SU-DHL-6 (cell line): ENCODE measurements at regions not wholly inside any gene's neighbourhood (a gene's known extent, or its start where the extent isn't known, plus 50 kb on each side); places are given as distances from the start of the nearest gene placed in this dataset.

Source experiments
- H2AFZ ChIP-seq: fragments of 200-600 bp; sonication (generic); 2 replicates; pipeline ENCODE4 v1.6.1; 2014; ENCODE audit warnings: low read depth, mild to moderate bottlenecking, moderate library complexity, mixed read lengths, antibody characterized with exemption, low read length; ENCODE audit not compliant: severe bottlenecking
- H3F3A ChIP-seq: fragments of 200-600 bp; shearing (Covaris generic); 2 replicates; pipeline ENCODE4 v1.6.0; 2016; ENCODE audit warnings: antibody characterized with exemption, mild to moderate bottlenecking; ENCODE audit not compliant: insufficient read depth
- H3K27ac ChIP-seq: fragments of 200-600 bp; sonication (generic); 2 replicates; pipeline ENCODE4 v1.5.1; 2016; ENCODE audit warnings: low read depth, mild to moderate bottlenecking, low read length, moderate library complexity, mixed read lengths
- H3K27me3 ChIP-seq: fragments of 200-600 bp; sonication (generic), shearing (Covaris generic); 2 replicates; pipeline ENCODE4 v1.6.0; 2014; ENCODE audit warnings: mild to moderate bottlenecking, low read length
- H3K36me3 ChIP-seq: fragments of 200-600 bp; sonication (generic); 2 replicates; pipeline ENCODE4 v1.6.1; 2014; ENCODE audit warnings: mild to moderate bottlenecking, low read length, mixed read lengths
- H3K4me2 ChIP-seq: fragments of 300-600, 200-600 bp; shearing (Covaris generic), sonication (generic); 2 replicates; pipeline ENCODE4 v1.6.0; 2014; ENCODE audit warnings: low read length, low read depth, mild to moderate bottlenecking; ENCODE audit not compliant: poor library complexity, severe bottlenecking
- H3K4me3 ChIP-seq: fragments of 200-600 bp; sonication (generic); 2 replicates; pipeline ENCODE4 v1.5.1; 2014; ENCODE audit warnings: antibody characterized with exemption, low read length, mild to moderate bottlenecking, mixed read lengths; ENCODE audit not compliant: insufficient read depth, poor library complexity, severe bottlenecking
- H3K79me2 ChIP-seq: fragments of 200-600 bp; sonication (generic); 2 replicates; pipeline ENCODE4 v1.6.1; 2014; ENCODE audit warnings: mild to moderate bottlenecking, low read length, moderate library complexity; ENCODE audit not compliant: insufficient read depth
- H3K9ac ChIP-seq: fragments of 200-600 bp; sonication (generic); 2 replicates; pipeline ENCODE4 v1.7.0; 2014; ENCODE audit warnings: mild to moderate bottlenecking, low read length
- H3K9me2 ChIP-seq: fragments of 200-600 bp; sonication (generic); replicated peaks from 2 replicates; pipeline ENCODE4 v1.6.1; 2014; ENCODE audit warnings: low read length; ENCODE audit not compliant: insufficient read depth
- H3K9me3 ChIP-seq: fragments of 200-600 bp; sonication (generic); 2 replicates; pipeline ENCODE4 v1.6.1; 2014; ENCODE audit warnings: low read length, mixed read lengths; ENCODE audit not compliant: insufficient read depth
- H4K20me1 ChIP-seq: fragments of 200-600 bp; sonication (generic); 2 replicates; pipeline ENCODE4 v1.6.1; 2014; ENCODE audit warnings: low read depth, mild to moderate bottlenecking, antibody characterized with exemption, low read length, moderate library complexity, mixed read lengths
- EZH2phosphoT487 ChIP-seq: fragments of 200-600 bp; sonication (generic), shearing (Covaris generic); conservative IDR thresholded peaks from 2 replicates; pipeline ENCODE4 v1.6.1; 2018; ENCODE audit warnings: mild to moderate bottlenecking, antibody characterized with exemption, low read length, moderate library complexity, mixed read lengths
- TF ChIP-seq, protein P1 (sequence below): fragments of 200-600 bp; sonication (generic); IDR thresholded peaks from one replicate; pipeline ENCODE4 v1.5.1; 2017; ENCODE audit warnings: antibody characterized with exemption, mild to moderate bottlenecking, low read length, moderate library complexity; ENCODE audit not compliant: insufficient read depth, poor library complexity, severe bottlenecking

DNA sequence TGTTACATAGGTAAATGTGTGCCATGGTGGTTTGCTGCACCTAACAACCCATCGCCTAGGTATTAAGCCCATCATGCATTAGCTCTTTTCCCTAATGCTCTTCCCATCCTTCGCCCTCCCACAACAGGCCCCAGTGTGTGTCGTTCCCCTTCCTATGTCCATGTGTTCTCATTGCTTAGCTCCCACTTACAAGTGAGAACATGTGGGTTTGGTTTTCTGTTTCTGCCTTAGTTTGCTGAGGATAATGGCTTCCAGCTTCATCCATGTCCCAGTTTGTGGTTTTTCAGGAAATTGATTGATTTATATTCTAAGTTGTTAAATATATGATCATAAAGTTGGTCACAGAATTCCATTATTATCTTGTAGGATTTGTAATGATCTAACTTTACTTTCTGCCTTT lies 85.3 kb upstream of the CAST start:
- H3K4me2 ChIP-seq: no peak overlapping the region
- H3K9me2 ChIP-seq: no peaks in the 10 kb centered on the region
- no peak overlapping the region for H3K27ac ChIP-seq
- no peaks in the 10 kb centered on the region for H3K36me3 ChIP-seq
- H3K9me3 ChIP-seq: no peaks in the 10 kb centered on the region
- no peaks in the 10 kb centered on the region; the same call in 1 of the 2 replicates for H4K20me1 ChIP-seq
- no peak overlapping the region for H2AFZ ChIP-seq
- H3F3A ChIP-seq: no peaks in the 10 kb centered on the region
- no peak overlapping the region for H3K4me3 ChIP-seq
- TF ChIP-seq, protein P1, sequence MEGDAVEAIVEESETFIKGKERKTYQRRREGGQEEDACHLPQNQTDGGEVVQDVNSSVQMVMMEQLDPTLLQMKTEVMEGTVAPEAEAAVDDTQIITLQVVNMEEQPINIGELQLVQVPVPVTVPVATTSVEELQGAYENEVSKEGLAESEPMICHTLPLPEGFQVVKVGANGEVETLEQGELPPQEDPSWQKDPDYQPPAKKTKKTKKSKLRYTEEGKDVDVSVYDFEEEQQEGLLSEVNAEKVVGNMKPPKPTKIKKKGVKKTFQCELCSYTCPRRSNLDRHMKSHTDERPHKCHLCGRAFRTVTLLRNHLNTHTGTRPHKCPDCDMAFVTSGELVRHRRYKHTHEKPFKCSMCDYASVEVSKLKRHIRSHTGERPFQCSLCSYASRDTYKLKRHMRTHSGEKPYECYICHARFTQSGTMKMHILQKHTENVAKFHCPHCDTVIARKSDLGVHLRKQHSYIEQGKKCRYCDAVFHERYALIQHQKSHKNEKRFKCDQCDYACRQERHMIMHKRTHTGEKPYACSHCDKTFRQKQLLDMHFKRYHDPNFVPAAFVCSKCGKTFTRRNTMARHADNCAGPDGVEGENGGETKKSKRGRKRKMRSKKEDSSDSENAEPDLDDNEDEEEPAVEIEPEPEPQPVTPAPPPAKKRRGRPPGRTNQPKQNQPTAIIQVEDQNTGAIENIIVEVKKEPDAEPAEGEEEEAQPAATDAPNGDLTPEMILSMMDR: no peak
- no peak for TF ChIP-seq EZH2phosphoT487
- H3K79me2 ChIP-seq: no peaks in the 10 kb centered on the region
- no peaks in the 10 kb centered on the region for H3K27me3 ChIP-seq
- no peak overlapping the region for H3K9ac ChIP-seq

DNA sequence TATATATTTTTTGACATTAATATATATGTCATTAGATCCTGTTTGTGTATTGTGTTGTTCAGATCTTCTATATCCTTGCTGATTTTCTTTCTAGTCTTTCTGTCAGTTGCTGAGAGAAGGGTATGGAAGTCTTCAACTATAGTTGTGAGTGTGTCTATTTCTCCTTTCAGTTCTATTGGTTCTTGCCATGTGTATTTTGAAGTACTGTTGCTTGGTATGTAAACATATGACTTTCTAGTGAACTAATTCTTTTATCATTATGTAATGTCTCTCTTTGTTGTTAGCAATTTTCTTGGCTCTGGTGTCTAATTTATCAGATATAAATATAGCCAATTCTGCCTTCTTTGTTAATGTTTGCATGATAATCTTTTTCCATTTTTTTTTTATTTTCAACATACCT lies 84.3 kb upstream of the CAST start:
- Histone ChIP-seq H3K4me3 (no peak overlapping the region), H3K4me2 (no peak overlapping the region), H3K9ac (no peak overlapping the region), H3K79me2 (no peaks in the 10 kb centered on the region), H3K36me3 (no peaks in the 10 kb centered on the region), H4K20me1 (no peaks in the 10 kb centered on the region; the same call in 1 of the 2 replicates), H3K9me3 (no peaks in the 10 kb centered on the region), H3K27ac (no peak overlapping the region), H3K9me2 (no peaks in the 10 kb centered on the region), H2AFZ (no peak overlapping the region), H3K27me3 (no peaks in the 10 kb centered on the region), H3F3A (no peaks in the 10 kb centered on the region)
- TF ChIP-seq, protein P1: no peak
- TF ChIP-seq EZH2phosphoT487: no peak

DNA sequence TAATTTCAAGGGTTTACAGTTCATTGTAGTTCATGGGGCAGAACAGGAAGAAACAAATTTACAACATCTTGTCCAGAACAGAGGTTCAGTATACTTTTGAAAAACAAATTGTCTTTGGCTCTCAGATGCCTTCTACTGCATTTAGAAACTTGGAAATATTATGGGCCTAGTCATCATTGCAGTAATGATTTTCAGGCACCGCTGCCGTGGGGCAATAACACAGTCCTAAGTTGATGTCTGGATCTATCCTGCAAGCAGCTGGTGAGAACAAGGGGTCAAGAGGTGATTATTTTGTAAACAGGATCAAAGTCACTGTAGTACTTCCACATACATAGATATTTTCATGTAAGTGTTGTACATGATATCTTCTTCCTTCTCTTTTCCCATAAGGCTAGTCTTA lies 82.5 kb upstream of the CAST start:
- no peaks in the 10 kb centered on the region for H3K27me3 ChIP-seq
- no peak for TF ChIP-seq EZH2phosphoT487
- TF ChIP-seq, protein P1: no peak
- no peaks in the 10 kb centered on the region for H3K9me2 ChIP-seq
- H3K79me2 ChIP-seq: no peaks in the 10 kb centered on the region
- no peak overlapping the region for H3K27ac ChIP-seq
- H3K4me3 ChIP-seq: no peak overlapping the region
- no peaks in the 10 kb centered on the region for H3F3A ChIP-seq
- no peaks in the 10 kb centered on the region for H3K36me3 ChIP-seq
- no peak overlapping the region for H3K9ac ChIP-seq
- no peaks in the 10 kb centered on the region for H3K9me3 ChIP-seq
- no peak overlapping the region for H3K4me2 ChIP-seq
- H4K20me1 ChIP-seq: no peaks in the 10 kb centered on the region; the same call in 1 of the 2 replicates
- no peak overlapping the region for H2AFZ ChIP-seq

DNA sequence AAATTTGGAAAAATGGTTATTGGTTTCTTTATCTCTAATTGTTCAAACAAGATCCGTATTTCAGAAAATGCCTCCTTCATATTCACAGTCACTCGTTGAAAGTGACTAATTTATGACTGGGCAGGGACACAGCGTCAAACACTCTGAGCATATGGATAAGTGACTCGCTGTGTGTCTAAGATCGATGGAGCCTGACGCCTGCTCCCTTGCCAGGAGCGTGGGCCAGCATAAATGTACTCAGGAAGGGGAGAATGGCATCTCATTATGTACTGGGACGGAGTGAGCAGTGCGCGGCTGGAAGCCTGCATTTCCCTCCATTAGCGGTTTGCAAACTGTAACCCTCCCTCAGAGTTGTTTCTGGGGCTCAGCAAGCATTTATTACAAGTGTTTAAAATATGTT lies 79.8 kb upstream of the CAST start:
- Histone ChIP-seq H3K27ac (no peak overlapping the region), H3K9me3 (no peaks in the 10 kb centered on the region), H3K36me3 (no peaks in the 10 kb centered on the region), H3F3A (no peaks in the 10 kb centered on the region), H3K79me2 (no peaks in the 10 kb centered on the region), H4K20me1 (no peaks in the 10 kb centered on the region; the same call in 1 of the 2 replicates), H2AFZ (no peak overlapping the region), H3K4me2 (no peak overlapping the region), H3K9ac (no peak overlapping the region), H3K27me3 (no peaks in the 10 kb centered on the region), H3K9me2 (no peaks in the 10 kb centered on the region), H3K4me3 (no peak overlapping the region)
- TF ChIP-seq, protein P1: no peak
- no peak for TF ChIP-seq EZH2phosphoT487
